H9 (cell line): ENCODE measurements at regions not wholly inside any gene's neighbourhood (a gene's known extent, or its start where the extent isn't known, plus 50 kb on each side); places are given as distances from the start of the nearest gene placed in this dataset.

ENCODE experiments used
- DNase-seq: peaks from one replicate; pipeline ENCODE4 v3.0.0-alpha.2; 2017
- H2AFZ ChIP-seq: one replicate; pipeline ENCODE4 v1.6.1; 2013; ENCODE audit warnings: mild to moderate bottlenecking, low read length, control low read depth, moderate library complexity
- H2AK5ac ChIP-seq: 2 replicates; pipeline ENCODE4 v1.6.1; 2013; ENCODE audit warnings: low read length, control low read depth, mixed read lengths; ENCODE audit not compliant: insufficient read length
- H2BK120ac ChIP-seq: one replicate; pipeline ENCODE4 v1.6.1; 2013; ENCODE audit warnings: low read depth, mild to moderate bottlenecking, low read length, control low read depth, inconsistent platforms; ENCODE audit not compliant: poor library complexity, severe bottlenecking
- H2BK12ac ChIP-seq: 2 replicates; pipeline ENCODE4 v1.6.1; 2013; ENCODE audit warnings: low read length, control low read depth, mixed read lengths, low read depth; ENCODE audit not compliant: insufficient read length
- H2BK15ac ChIP-seq: 2 replicates; pipeline ENCODE4 v1.6.1; 2013; ENCODE audit warnings: low read depth, low read length, control low read depth
- H2BK20ac ChIP-seq: one replicate; pipeline ENCODE4 v1.6.1; 2013; ENCODE audit warnings: low read depth, mild to moderate bottlenecking, low read length, control low read depth, inconsistent platforms; ENCODE audit not compliant: poor library complexity, severe bottlenecking
- H2BK5ac ChIP-seq: 2 replicates; pipeline ENCODE4 v1.6.1; 2013; ENCODE audit warnings: low read length, control low read depth, mixed read lengths; ENCODE audit not compliant: insufficient read length
- H3K14ac ChIP-seq: 2 replicates; pipeline ENCODE4 v1.6.1; 2013; ENCODE audit warnings: low read length, control low read depth; ENCODE audit not compliant: insufficient read depth
- H3K18ac ChIP-seq: 2 replicates; pipeline ENCODE4 v1.6.1; 2013; ENCODE audit warnings: low read depth, mild to moderate bottlenecking, mixed read lengths, low read length, control low read depth; ENCODE audit not compliant: insufficient read length
- H3K23ac ChIP-seq: 2 replicates; pipeline ENCODE4 v1.6.1; 2013; ENCODE audit warnings: low read length, control low read depth, mixed read lengths, low read depth; ENCODE audit not compliant: insufficient read length
- H3K23me2 ChIP-seq: 2 replicates; pipeline ENCODE4 v1.6.1; 2013; ENCODE audit warnings: low read depth, mild to moderate bottlenecking, mixed read lengths, low read length, control low read depth; ENCODE audit not compliant: insufficient read length, poor library complexity, severe bottlenecking
- H3K27ac ChIP-seq: 2 replicates; pipeline ENCODE4 v1.5.1; 2013; ENCODE audit warnings: low read length, control low read depth, mixed read lengths, low read depth; ENCODE audit not compliant: insufficient read length
- H3K27me3 ChIP-seq: 2 replicates; pipeline ENCODE4 v1.6.1; 2013; ENCODE audit warnings: low read length, control low read depth, inconsistent platforms; ENCODE audit not compliant: insufficient read depth
- H3K4ac ChIP-seq: 2 replicates; pipeline ENCODE4 v1.6.1; 2013; ENCODE audit warnings: low read depth, mild to moderate bottlenecking, control low read depth, inconsistent platforms, low read length, moderate library complexity
- H3K4me1 ChIP-seq: 2 replicates; pipeline ENCODE4 v1.6.1; 2013; ENCODE audit warnings: low read length, control low read depth, inconsistent platforms; ENCODE audit not compliant: insufficient read depth
- H3K4me2 ChIP-seq: 2 replicates; pipeline ENCODE4 v1.6.1; 2013; ENCODE audit warnings: low read length, control low read depth, mixed read lengths; ENCODE audit not compliant: insufficient read length, insufficient read depth
- H3K56ac ChIP-seq: 2 replicates; pipeline ENCODE4 v1.6.1; 2013; ENCODE audit warnings: low read depth, mild to moderate bottlenecking, mixed read lengths, low read length, control low read depth; ENCODE audit not compliant: insufficient read length
- H3K79me1 ChIP-seq: 2 replicates; pipeline ENCODE4 v1.6.1; 2013; ENCODE audit warnings: low read depth, mild to moderate bottlenecking, moderate library complexity, low read length, control low read depth, inconsistent platforms; ENCODE audit not compliant: insufficient read depth, poor library complexity, severe bottlenecking
- H3K79me2 ChIP-seq: 2 replicates; pipeline ENCODE4 v1.6.1; 2013; ENCODE audit warnings: low read length, control low read depth, inconsistent platforms; ENCODE audit not compliant: insufficient read depth
- H3K9ac ChIP-seq: 2 replicates; pipeline ENCODE4 v1.6.1; 2013; ENCODE audit warnings: low read length, control low read depth, mixed read lengths; ENCODE audit not compliant: insufficient read length; ENCODE audit errors: extremely low read depth
- H3K9me3 ChIP-seq: one replicate; pipeline ENCODE4 v1.6.1; 2013; ENCODE audit warnings: low read depth, low read length, inconsistent platforms; ENCODE audit not compliant: control insufficient read depth
- H3T11ph ChIP-seq: one replicate; pipeline ENCODE4 v1.6.1; 2013; ENCODE audit warnings: mild to moderate bottlenecking, low read length, control low read depth, inconsistent platforms
- H4K20me1 ChIP-seq: one replicate; pipeline ENCODE4 v1.6.1; 2013; ENCODE audit not compliant: control insufficient read depth, insufficient read length, insufficient read depth
- H4K5ac ChIP-seq: 2 replicates; pipeline ENCODE4 v1.6.1; 2013; ENCODE audit warnings: low read depth, mild to moderate bottlenecking, mixed read lengths, low read length, control low read depth; ENCODE audit not compliant: insufficient read length
- H4K8ac ChIP-seq: replicated peaks from 2 replicates; pipeline ENCODE4 v1.6.1; 2013; ENCODE audit warnings: low read length, control low read depth, mixed read lengths, low read depth; ENCODE audit not compliant: insufficient read length
- H4K91ac ChIP-seq: 2 replicates; pipeline ENCODE4 v1.6.1; 2013; ENCODE audit warnings: low read depth, mild to moderate bottlenecking, moderate library complexity, mixed read lengths, low read length, control low read depth; ENCODE audit not compliant: insufficient read length
- H3K27ac Mint-ChIP-seq, 3 experiments: 2 replicates in 2 of 3; 3 replicates in 1 of 3; pipeline ENCODE4 v1.8.0; 2020 to 2021; ENCODE audit warnings: mixed read lengths in 3 of 3, mild to moderate bottlenecking in 1 of 3, moderate library complexity in 1 of 3
- H3K27me3 Mint-ChIP-seq: 2 replicates; pipeline ENCODE4 v1.8.0; 2021; ENCODE audit warnings: low read depth, mild to moderate bottlenecking, moderate library complexity, mixed read lengths
- H3K36me3 Mint-ChIP-seq, 3 experiments: 2 replicates in 2 of 3; 3 replicates in 1 of 3; pipeline ENCODE4 v1.8.0; 2020 to 2021; ENCODE audit warnings: low read depth in 3 of 3, mixed read lengths in 3 of 3; ENCODE audit not compliant: insufficient read depth in 1 of 3
- H3K4me1 Mint-ChIP-seq, 2 experiments: 2 replicates each; pipeline ENCODE4 v1.8.0; 2020; ENCODE audit warnings: mixed read lengths in 2 of 2
- H3K4me3 Mint-ChIP-seq, 2 experiments: 2 replicates in 1 of 2; 3 replicates in 1 of 2; pipeline ENCODE4 v1.8.0; 2020 to 2021; ENCODE audit warnings: mild to moderate bottlenecking in 2 of 2, mixed read lengths in 2 of 2, moderate library complexity in 1 of 2
- H3K9me3 Mint-ChIP-seq, 2 experiments: 2 replicates in 1 of 2; 3 replicates in 1 of 2; pipeline ENCODE4 v1.8.0; 2020; ENCODE audit warnings: mild to moderate bottlenecking in 2 of 2, mixed read lengths in 2 of 2, moderate library complexity in 1 of 2
- CTCF ChIP-seq: fragments of 200-600 bp; sonication (generic); conservative IDR thresholded peaks from 3 replicates; pipeline ENCODE4 v1.8.0; 2021; ENCODE audit warnings: antibody characterized with exemption, mild to moderate bottlenecking
- WGBS: extraction: QIAGEN DNeasy Blood & Tissue Kit; methylation state at CpG from one replicate; pipeline ENCODE4 v1.1.7; 2013; ENCODE audit warnings: missing lambda C conversion rate, low lambda C conversion rate, mixed read lengths; ENCODE audit not compliant: insufficient read length; ENCODE audit errors: extremely low coverage; 5-methylcytosine and 5-hydroxymethylcytosine counted together

GRCh38 chr3:81303321-81303720, 458.1 kb downstream of the GBE1 start:
- Histone ChIP-seq H2BK15ac (no peak overlapping the region), H3K27me3 (no peaks in the 10 kb centered on the region), H2BK120ac (no peak overlapping the region), H2BK5ac (no peak overlapping the region), H3K14ac (no peak overlapping the region), H3K9ac (no peak overlapping the region), H3K18ac (no peak overlapping the region), H3K4me2 (no peak overlapping the region), H2AFZ (no peak overlapping the region), H2AK5ac (no peak overlapping the region), H3K4me1 (no peaks in the 10 kb centered on the region; the same call in 1 of the 2 replicates), H4K20me1 (no peaks in the 10 kb centered on the region), H2BK12ac (no peak overlapping the region), H3K27ac (no peak overlapping the region), H3K79me2 (no peaks in the 10 kb centered on the region), H3K9me3 (no peaks in the 10 kb centered on the region), H3K23me2 (no peaks in the 10 kb centered on the region), H4K91ac (no peak overlapping the region), H3K23ac (no peak overlapping the region), H4K5ac (no peak overlapping the region), H3K79me1 (no peaks in the 10 kb centered on the region), H2BK20ac (no peak overlapping the region), H3K4ac (no peak overlapping the region), H3T11ph (no peak overlapping the region), H4K8ac (no peak overlapping the region), H3K56ac (no peak overlapping the region)
- no peak overlapping the region for H3K27ac Mint-ChIP-seq
- DNase-seq: no peak
- WGBS: no CpG with 5 or more reads among the region's 2 CpGs
- no peaks in the 10 kb centered on the region for H3K9me3 Mint-ChIP-seq
- H3K27me3 Mint-ChIP-seq: no peaks in the 10 kb centered on the region
- H3K36me3 Mint-ChIP-seq: no peaks in the 10 kb centered on the region
- H3K4me1 Mint-ChIP-seq: no peaks in the 10 kb centered on the region
- TF ChIP-seq CTCF: no peak
- no peak overlapping the region for H3K4me3 Mint-ChIP-seq
